ENCODE measurements at regions not wholly inside any gene's neighbourhood (a gene's known extent, or its start where the extent isn't known, plus 50 kb on each side); places are given as distances from the start of the nearest gene placed in this dataset.

DNA sequence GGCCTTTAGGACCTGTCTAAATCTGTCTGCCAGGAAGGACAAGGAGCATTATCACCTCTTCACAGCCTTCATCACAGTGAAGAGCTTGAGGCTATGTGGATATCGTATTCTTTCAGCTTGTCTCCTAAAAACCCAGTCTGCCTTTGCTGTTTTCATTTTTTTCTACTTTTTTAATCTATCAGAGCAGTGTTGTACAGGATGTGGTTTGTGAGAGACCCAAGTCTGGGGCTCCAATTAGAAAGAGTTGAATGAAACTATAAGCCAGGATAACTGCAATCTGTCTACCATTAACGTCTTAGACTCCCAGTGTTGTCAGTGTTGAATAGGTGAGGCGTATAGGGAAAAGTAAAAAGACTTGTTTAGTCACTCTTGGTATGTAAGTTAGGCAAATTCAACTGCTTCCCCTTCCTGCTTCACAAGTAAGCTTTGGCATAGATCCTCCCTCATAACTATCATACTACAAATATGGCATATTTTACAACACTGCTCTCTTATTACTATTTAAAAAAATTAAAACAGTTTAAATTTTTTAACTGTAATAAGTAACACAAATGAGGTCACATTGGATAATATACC is 1225.8 kb upstream of the PRMT6 start (continued):
- TF ChIP-seq, protein P1, sequence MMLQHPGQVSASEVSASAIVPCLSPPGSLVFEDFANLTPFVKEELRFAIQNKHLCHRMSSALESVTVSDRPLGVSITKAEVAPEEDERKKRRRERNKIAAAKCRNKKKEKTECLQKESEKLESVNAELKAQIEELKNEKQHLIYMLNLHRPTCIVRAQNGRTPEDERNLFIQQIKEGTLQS (CRISPR knock-in tag; IDR thresholded peaks at IDR 0.05), result no peak
- TF ChIP-seq RELA (CRISPR knock-in tag; IDR thresholded peaks at IDR 0.05), result no peak
- TF ChIP-seq, protein P2, sequence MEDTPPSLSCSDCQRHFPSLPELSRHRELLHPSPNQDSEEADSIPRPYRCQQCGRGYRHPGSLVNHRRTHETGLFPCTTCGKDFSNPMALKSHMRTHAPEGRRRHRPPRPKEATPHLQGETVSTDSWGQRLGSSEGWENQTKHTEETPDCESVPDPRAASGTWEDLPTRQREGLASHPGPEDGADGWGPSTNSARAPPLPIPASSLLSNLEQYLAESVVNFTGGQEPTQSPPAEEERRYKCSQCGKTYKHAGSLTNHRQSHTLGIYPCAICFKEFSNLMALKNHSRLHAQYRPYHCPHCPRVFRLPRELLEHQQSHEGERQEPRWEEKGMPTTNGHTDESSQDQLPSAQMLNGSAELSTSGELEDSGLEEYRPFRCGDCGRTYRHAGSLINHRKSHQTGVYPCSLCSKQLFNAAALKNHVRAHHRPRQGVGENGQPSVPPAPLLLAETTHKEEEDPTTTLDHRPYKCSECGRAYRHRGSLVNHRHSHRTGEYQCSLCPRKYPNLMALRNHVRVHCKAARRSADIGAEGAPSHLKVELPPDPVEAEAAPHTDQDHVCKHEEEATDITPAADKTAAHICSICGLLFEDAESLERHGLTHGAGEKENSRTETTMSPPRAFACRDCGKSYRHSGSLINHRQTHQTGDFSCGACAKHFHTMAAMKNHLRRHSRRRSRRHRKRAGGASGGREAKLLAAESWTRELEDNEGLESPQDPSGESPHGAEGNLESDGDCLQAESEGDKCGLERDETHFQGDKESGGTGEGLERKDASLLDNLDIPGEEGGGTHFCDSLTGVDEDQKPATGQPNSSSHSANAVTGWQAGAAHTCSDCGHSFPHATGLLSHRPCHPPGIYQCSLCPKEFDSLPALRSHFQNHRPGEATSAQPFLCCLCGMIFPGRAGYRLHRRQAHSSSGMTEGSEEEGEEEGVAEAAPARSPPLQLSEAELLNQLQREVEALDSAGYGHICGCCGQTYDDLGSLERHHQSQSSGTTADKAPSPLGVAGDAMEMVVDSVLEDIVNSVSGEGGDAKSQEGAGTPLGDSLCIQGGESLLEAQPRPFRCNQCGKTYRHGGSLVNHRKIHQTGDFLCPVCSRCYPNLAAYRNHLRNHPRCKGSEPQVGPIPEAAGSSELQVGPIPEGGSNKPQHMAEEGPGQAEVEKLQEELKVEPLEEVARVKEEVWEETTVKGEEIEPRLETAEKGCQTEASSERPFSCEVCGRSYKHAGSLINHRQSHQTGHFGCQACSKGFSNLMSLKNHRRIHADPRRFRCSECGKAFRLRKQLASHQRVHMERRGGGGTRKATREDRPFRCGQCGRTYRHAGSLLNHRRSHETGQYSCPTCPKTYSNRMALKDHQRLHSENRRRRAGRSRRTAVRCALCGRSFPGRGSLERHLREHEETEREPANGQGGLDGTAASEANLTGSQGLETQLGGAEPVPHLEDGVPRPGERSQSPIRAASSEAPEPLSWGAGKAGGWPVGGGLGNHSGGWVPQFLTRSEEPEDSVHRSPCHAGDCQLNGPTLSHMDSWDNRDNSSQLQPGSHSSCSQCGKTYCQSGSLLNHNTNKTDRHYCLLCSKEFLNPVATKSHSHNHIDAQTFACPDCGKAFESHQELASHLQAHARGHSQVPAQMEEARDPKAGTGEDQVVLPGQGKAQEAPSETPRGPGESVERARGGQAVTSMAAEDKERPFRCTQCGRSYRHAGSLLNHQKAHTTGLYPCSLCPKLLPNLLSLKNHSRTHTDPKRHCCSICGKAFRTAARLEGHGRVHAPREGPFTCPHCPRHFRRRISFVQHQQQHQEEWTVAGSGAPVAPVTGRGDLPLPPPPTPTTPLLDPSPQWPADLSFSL (CRISPR knock-in tag; IDR thresholded peaks at IDR 0.05), result no peak

DNA sequence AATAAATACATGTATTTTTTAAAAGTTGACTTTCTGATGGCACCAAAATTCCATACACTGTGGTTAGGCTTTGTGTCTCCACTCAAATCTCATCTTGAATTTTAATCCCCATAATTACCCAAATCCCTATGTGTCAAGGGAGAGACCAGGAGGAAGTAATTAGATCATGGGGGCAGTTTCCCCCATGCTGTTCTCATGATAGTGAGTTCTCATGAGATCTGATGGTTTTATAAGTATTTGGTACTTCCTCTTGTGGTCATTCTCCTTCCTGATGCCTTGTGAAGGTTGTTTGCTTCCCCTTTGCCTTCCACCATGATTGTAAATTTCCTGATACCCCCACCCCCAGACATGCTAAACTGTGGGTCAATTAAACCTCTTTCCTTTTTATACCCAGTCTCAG is 1218.4 kb upstream of the PRMT6 start:
- Histone ChIP-seq H3K27me3 (ENCODE audit: control insufficient read depth in 1 of 2, insufficient read depth in 2 of 2, low read length in 2 of 2) (no peaks in the 10 kb centered on the region), H3K36me3 (replicated peaks in 1 of 2; ENCODE audit: control insufficient read depth in 1 of 2, insufficient read depth in 2 of 2, low read length in 2 of 2) (no peaks in the 10 kb centered on the region), H4K20me1 (ENCODE audit: insufficient read depth, low read length) (no peaks in the 10 kb centered on the region), H3K9ac (ENCODE audit: insufficient read depth, low read depth, low read length) (no peak overlapping the region), H2AFZ (ENCODE audit: low read length) (no peak overlapping the region), H3K9me3 (ENCODE audit: low read length) (peaks cover 42% of the 10 kb centered on the region), H3K4me2 (ENCODE audit: low read depth, low read length) (no peak overlapping the region), H3K4me3 (replicated peaks in 1 of 3; ENCODE audit: insufficient read depth in 1 of 3, low read depth in 2 of 3, low read length in 3 of 3) (no peak overlapping the region), H3K27ac (ENCODE audit: extremely low read length, insufficient read depth, low read length) (no peak overlapping the region), H3K79me2 (ENCODE audit: insufficient read depth, low read length) (no peaks in the 10 kb centered on the region), H3K4me1 (ENCODE audit: insufficient read depth, low read length) (no peaks in the 10 kb centered on the region)
- in situ Hi-C loops (cut with HindIII; ENCODE audit: extremely low pct_ligation_motif_present, low pct_unique_long_range_greater_than_20kb) (no loop called here), intact Hi-C loops (cut with micrococcal nuclease; ENCODE audit: unreplicated experiment) (no loop called here)
- ChIA-PET POLR2A (no interaction called here), CTCF (ENCODE audit: low intra/inter-chr PET ratio, low total read pairs) (no interaction called here)
- DNase-seq (ENCODE audit: low spot score) (no peak), ATAC-seq (no peak), FAIRE-seq (no peak)
- no TSS peak for BruUV-seq (replicated peaks)
- TF ChIP-seq CSRNP1 (CRISPR knock-in tag; IDR thresholded peaks at IDR 0.05) (no peak), ZNF292 (CRISPR knock-in tag; IDR thresholded peaks at IDR 0.05; ENCODE audit: borderline replicate concordance, low read depth) (no peak), FUBP1 (CRISPR knock-in tag; IDR thresholded peaks at IDR 0.05; ENCODE audit: borderline replicate concordance) (no peak), ZNF331 (CRISPR knock-in tag; IDR thresholded peaks at IDR 0.05) (no peak), SP4 (CRISPR knock-in tag; IDR thresholded peaks at IDR 0.05) (no peak)
- TF ChIP-seq, protein P3, sequence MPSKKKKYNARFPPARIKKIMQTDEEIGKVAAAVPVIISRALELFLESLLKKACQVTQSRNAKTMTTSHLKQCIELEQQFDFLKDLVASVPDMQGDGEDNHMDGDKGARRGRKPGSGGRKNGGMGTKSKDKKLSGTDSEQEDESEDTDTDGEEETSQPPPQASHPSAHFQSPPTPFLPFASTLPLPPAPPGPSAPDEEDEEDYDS (CRISPR knock-in tag; IDR thresholded peaks at IDR 0.05), result no peak
